ENCODE measurements at regions not wholly inside any gene's neighbourhood (a gene's known extent, or its start where the extent isn't known, plus 50 kb on each side); places are given as distances from the start of the nearest gene placed in this dataset.

DNA sequence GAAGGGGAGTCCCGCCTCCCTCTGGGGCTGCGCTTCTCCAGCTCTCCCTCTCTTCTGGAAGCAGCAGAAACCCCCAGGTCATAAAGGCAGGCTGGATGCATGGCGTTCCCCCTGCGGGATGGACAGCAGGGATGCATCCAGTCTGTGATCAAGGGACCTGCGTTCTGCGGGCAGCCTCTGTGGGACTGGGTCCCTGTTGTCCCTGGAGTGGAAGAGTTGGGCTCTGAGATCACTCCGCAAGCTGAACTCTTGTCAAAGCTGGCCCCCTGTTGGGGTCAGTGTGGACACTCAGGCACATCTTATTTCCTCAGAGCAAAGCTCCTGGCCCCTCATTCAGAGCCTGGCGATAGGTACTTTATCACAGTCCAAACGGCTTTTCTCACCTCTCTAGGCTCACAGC lies 341.2 kb downstream of the PTPRU start:
- ChIA-PET POLR2A (ENCODE audit: low non-redundant PET) (interaction anchor here (0.8 kb wide), 1 partner anchor 38 kb away, joined by 3 read pairs; no protein-coding TSS in a partner anchor), CTCF (interaction anchor here (0.6 to 0.7 kb wide), 2 partner anchors 9 to 1119 kb away, joined by 3 read pairs; no protein-coding TSS in a partner anchor)
- H3K27ac ChIP-seq: no peak overlapping the region
- DNase-seq (ENCODE audit: low spot score): no peak
- TF ChIP-seq, protein P1, sequence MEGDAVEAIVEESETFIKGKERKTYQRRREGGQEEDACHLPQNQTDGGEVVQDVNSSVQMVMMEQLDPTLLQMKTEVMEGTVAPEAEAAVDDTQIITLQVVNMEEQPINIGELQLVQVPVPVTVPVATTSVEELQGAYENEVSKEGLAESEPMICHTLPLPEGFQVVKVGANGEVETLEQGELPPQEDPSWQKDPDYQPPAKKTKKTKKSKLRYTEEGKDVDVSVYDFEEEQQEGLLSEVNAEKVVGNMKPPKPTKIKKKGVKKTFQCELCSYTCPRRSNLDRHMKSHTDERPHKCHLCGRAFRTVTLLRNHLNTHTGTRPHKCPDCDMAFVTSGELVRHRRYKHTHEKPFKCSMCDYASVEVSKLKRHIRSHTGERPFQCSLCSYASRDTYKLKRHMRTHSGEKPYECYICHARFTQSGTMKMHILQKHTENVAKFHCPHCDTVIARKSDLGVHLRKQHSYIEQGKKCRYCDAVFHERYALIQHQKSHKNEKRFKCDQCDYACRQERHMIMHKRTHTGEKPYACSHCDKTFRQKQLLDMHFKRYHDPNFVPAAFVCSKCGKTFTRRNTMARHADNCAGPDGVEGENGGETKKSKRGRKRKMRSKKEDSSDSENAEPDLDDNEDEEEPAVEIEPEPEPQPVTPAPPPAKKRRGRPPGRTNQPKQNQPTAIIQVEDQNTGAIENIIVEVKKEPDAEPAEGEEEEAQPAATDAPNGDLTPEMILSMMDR (conservative IDR thresholded peaks at IDR 0.05; ENCODE audit: low read depth): no peak

DNA sequence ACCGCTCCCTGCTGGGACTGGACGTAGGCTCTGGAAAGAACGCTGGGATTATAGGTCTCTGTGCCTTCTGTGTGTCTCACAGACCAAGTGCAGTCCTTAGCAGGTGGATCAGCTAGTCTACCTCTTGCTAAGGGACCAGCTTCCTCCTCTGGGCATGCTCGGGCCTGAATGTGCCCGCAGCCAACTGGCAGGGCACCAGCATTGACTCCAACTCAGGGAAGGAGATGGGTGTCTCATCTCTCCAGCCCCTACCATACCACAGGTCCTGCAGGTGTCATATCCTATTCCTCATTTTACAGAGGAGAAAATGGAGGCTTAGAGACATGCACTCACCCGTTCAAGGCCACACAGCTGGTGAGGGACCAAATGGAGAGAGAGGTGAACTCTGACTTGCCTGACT lies 340.2 kb downstream of the PTPRU start:
- peak; percentile 89 for DNase-seq (ENCODE audit: low spot score)
- ChIA-PET POLR2A (ENCODE audit: low non-redundant PET) (no interaction called here), CTCF (no interaction called here)
- H3K27ac ChIP-seq: no peak overlapping the region
- TF ChIP-seq, protein P1 (conservative IDR thresholded peaks at IDR 0.05; ENCODE audit: low read depth): no peak

DNA sequence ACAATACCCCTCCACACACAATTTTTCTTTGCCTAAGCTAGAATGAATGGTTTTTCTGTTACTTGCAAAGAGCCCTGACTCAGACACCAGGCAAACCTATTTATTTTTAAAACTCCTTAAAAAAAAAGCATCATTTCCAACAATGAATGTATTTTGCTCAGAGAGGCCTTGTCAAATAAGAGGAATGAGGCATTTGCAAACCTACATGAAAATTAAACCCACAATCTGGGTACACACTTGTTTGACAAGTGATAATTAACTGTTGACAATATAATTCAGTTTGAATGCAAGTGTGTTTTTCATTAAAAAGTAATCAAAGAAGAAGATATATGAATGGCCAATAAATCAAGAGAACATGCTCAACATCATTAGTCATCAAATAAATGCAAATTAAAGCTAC lies 339.5 kb downstream of the PTPRU start:
- POLR2A ChIA-PET (ENCODE audit: low non-redundant PET): no interaction called here
- TF ChIP-seq, protein P1 (conservative IDR thresholded peaks at IDR 0.05; ENCODE audit: low read depth): no peak
- H3K27ac ChIP-seq: no peak overlapping the region
- CTCF ChIA-PET: no interaction called here
- no peak for DNase-seq (ENCODE audit: low spot score)

DNA sequence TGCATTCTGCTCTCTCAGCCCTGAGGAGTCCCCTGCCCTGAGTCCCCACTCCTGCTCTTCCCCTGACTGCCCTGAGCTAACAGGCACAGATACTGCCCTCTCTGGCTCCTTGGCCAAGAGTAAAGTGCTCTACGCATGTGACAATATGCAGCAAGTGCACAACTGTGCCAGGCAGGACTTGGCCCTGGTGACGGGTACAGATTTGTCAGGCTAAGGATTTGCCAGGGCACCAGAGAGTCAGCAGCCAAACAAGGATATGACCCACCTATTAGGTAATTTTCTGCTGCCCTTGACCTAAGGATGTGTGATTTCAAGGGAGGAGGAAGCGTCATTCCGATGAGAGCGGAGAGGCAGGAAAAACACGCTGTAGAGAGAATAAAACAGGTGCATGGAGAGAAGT lies 339.0 kb downstream of the PTPRU start:
- no peak for DNase-seq (ENCODE audit: low spot score)
- TF ChIP-seq, protein P1 (conservative IDR thresholded peaks at IDR 0.05; ENCODE audit: low read depth): no peak
- ChIA-PET CTCF (no interaction called here), POLR2A (ENCODE audit: low non-redundant PET) (no interaction called here)
- no peak overlapping the region for H3K27ac ChIP-seq

DNA sequence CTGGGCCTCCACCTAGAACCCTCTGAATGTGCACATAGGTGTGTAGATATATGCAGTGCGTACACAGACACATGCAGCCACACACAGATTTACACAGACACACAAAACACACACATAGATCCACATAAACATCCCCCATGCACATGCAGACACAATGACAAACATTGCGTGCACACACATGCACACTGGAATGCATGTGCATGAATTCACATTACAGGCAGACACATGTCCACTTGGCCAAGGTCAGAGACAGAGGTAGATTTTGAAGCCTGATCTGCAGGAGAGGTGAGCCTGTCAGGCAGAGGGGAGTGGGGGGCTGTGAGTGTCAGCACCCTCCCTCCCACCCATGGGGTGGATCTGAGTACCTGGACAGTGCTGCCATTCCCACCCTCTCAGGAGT lies 338.5 kb downstream of the PTPRU start:
- ChIA-PET CTCF (no interaction called here), POLR2A (ENCODE audit: low non-redundant PET) (no interaction called here)
- TF ChIP-seq, protein P1 (conservative IDR thresholded peaks at IDR 0.05; ENCODE audit: low read depth): no peak
- DNase-seq (ENCODE audit: low spot score): no peak
- H3K27ac ChIP-seq: no peak overlapping the region

DNA sequence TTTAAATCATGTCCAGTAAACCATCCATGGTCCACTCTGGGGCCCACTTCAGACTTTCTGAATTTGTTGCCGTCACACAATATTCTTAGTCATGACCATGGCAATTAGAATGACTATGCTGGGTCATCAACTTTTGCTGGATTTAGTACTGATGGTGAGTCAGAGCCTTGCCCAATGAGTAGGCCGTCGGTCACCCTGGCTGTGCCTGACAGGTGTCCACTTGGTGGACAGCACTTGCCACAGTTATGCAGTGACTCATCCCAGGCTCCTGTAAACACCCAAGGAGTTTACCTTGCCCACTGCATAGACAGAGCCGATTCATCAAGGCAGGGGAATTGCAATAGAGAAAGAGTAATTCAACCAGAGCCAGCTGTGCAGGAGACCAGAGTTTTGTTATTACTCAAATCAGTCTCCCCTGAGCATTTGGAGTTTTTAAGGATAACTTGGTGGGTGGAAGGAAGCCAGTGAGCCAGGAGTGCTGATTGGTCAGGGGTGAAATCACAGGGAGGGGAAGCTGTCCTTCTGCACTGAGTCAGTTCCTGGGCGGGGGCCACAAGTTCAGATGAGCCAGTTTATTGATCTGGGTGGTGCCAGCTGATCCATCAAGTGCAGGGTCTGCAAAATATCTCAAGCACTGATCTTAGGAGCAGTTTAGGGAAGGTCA lies 333.8 kb downstream of the PTPRU start:
- TF ChIP-seq, protein P1 (conservative IDR thresholded peaks at IDR 0.05; ENCODE audit: low read depth): no peak
- ChIA-PET CTCF (interaction anchor here (0.6 kb wide), 1 partner anchor 14 kb away, joined by 6 read pairs; no protein-coding TSS in a partner anchor), POLR2A (ENCODE audit: low non-redundant PET) (no interaction called here)
- H3K27ac ChIP-seq: peak overlapping the region; percentile 83
- DNase-seq (ENCODE audit: low spot score): peak; percentile 96

Data from RWPE1 (cell line).